Testis (tissue), 2 donors: ENCODE measurements at regions not wholly inside any gene's neighbourhood (a gene's known extent, or its start where the extent isn't known, plus 50 kb on each side); places are given as distances from the start of the nearest gene placed in this dataset.

Source experiments
- POLR2A ChIP-seq: fragments of 450-650 bp; IDR thresholded peaks from one replicate; pipeline ENCODE4 v1.6.1; 2017; ENCODE audit warnings: antibody characterized with exemption, mild to moderate bottlenecking, moderate library complexity
- TF ChIP-seq, protein P1 (sequence below), 3 experiments: fragments of 450-650 bp in 2 of 3; fragments of 200-600 bp in 1 of 3; sonication (generic) in 1 of 3; IDR thresholded peaks; one replicate each; pipeline ENCODE4 v1.5.1; 2016 to 2019; ENCODE audit warnings: antibody characterized with exemption in 3 of 3, mild to moderate bottlenecking in 2 of 3, moderate library complexity in 1 of 3

DNA sequence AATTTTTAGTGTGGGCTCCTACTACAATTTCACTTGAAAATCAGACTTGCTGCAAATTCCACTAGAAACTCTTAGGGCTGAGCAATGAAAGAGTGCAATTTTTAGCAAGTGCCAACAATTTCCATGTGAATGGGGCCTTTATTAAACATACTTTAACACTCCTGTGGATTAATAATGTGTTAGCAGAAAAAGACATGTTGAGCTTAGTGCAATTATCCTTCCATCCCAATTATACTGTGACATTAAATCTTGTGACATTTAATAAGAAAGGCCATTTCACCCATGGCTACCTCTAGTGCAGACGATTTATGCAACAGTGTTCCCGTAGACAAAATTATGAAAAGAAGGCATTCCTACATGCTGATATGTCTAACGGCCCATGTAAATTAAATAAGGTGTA is 639.7 kb downstream of the STK39 start:
- TF ChIP-seq POLR2A: no peak
- TF ChIP-seq, protein P1, sequence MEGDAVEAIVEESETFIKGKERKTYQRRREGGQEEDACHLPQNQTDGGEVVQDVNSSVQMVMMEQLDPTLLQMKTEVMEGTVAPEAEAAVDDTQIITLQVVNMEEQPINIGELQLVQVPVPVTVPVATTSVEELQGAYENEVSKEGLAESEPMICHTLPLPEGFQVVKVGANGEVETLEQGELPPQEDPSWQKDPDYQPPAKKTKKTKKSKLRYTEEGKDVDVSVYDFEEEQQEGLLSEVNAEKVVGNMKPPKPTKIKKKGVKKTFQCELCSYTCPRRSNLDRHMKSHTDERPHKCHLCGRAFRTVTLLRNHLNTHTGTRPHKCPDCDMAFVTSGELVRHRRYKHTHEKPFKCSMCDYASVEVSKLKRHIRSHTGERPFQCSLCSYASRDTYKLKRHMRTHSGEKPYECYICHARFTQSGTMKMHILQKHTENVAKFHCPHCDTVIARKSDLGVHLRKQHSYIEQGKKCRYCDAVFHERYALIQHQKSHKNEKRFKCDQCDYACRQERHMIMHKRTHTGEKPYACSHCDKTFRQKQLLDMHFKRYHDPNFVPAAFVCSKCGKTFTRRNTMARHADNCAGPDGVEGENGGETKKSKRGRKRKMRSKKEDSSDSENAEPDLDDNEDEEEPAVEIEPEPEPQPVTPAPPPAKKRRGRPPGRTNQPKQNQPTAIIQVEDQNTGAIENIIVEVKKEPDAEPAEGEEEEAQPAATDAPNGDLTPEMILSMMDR (IDR thresholded peaks at IDR 0.05): no peak
